Retinal pigment epithelial cell (primary cell): ENCODE measurements at regions not wholly inside any gene's neighbourhood (a gene's known extent, or its start where the extent isn't known, plus 50 kb on each side); places are given as distances from the start of the nearest gene placed in this dataset.

Experiments used
- DNase-seq: peaks from one replicate; pipeline ENCODE4 v3.0.0-alpha.2; 2010; ENCODE audit warnings: low read depth
- H3K4me3 ChIP-seq: 2 replicates; pipeline ENCODE4 v1.5.1; 2011; ENCODE audit warnings: mild to moderate bottlenecking, low read length, control low read depth, moderate library complexity
- CTCF ChIP-seq: conservative IDR thresholded peaks from 2 replicates; pipeline ENCODE4 v1.5.1; 2011; ENCODE audit warnings: low read depth, low read length, control low read depth, inconsistent platforms

DNA sequence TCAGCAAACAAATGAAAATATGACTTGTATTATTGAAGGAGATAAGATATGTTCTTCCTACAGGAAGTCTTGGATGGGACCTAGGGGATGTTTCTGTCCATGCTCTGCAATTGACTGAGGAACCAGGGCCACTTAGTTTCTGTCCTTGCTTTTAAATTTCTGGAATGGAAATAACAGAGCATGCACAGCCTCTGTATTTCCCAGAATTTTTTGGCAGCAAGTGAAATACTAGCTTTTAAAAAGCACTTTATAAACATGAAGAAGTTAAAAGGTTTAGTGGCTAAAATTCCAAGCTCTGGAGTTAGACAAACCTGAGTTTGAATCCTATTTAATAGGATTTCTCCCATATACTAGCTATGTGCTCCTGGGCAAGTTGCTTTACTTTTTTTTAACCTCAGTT is 127.7 kb upstream of the FZD8 start:
- DNase-seq = no peak
- no peak for TF ChIP-seq CTCF
- H3K4me3 ChIP-seq = no peak overlapping the region

DNA sequence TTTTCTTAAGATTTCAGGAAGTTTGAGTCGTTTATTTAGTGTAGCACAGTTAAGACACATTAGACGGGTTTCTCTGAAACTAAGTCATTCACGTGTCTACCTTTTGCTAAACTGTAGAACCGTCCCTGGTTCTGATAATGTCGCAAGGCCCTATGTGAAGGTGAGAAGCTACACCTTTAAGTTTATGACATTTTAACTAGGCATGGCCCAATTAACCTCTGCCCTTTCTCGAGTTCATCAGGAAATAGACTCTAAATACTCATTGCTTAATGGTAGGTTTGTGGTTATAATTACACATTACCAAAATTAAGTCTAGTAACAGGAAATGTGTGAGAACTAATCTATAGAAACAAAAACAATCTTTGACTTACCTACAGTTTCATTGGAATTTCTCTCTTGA is 126.6 kb upstream of the FZD8 start:
- H3K4me3 ChIP-seq = no peak overlapping the region

GRCh38 chr10:35768011-35768410 is 125.9 kb upstream of the FZD8 start:
- no peak for TF ChIP-seq CTCF
- DNase-seq = no peak
- no peak overlapping the region for H3K4me3 ChIP-seq

More for the DNA sequence above, 126.6 kb upstream of the FZD8 start:
- no peak for DNase-seq
- no peak for TF ChIP-seq CTCF

- DNase-seq = no peak
- H3K4me3 ChIP-seq = no peak overlapping the region
- TF ChIP-seq CTCF = no peak
These were observed 123.9 kb upstream of the FZD8 start for GRCh38 chr10:35765996-35766395.

GRCh38 chr10:35765066-35765527 is 123.0 kb upstream of the FZD8 start:
- no peak overlapping the region for H3K4me3 ChIP-seq
- no peak for DNase-seq
- TF ChIP-seq CTCF = no peak

- TF ChIP-seq CTCF = no peak
- DNase-seq = no peak
- H3K4me3 ChIP-seq = no peak overlapping the region
These were observed 120.4 kb upstream of the FZD8 start for GRCh38 chr10:35762311-35763030.

DNA sequence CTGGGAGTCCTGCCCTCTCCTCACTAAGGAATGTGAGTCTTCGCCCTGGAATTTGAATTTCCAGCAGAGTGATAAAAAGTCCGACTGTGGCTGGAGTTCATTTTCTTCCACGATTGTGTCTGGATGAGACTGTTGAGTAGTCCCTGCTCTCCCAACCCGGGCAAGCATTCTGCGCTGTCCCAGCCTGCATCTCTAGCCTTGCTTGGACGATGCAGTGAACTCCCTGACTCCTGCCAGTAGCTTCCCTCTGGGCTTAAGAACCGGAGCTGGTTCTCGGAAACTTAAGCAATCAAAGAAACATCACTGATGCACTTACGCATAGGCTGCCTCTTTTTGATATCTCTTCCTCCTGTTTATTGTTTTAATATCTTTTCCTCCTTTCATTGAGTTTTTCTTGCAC is 116.0 kb upstream of the FZD8 start:
- DNase-seq = no peak
- H3K4me3 ChIP-seq = no peak overlapping the region
- no peak for TF ChIP-seq CTCF
